ENCODE measurements at regions not wholly inside any gene's neighbourhood (a gene's known extent, or its start where the extent isn't known, plus 50 kb on each side); places are given as distances from the start of the nearest gene placed in this dataset.
"Not testable (repeated sequence)": the region's sequence is repeated elsewhere in the genome, so short reads cannot be mapped to it uniquely, and the experiment has no call there.

DNA sequence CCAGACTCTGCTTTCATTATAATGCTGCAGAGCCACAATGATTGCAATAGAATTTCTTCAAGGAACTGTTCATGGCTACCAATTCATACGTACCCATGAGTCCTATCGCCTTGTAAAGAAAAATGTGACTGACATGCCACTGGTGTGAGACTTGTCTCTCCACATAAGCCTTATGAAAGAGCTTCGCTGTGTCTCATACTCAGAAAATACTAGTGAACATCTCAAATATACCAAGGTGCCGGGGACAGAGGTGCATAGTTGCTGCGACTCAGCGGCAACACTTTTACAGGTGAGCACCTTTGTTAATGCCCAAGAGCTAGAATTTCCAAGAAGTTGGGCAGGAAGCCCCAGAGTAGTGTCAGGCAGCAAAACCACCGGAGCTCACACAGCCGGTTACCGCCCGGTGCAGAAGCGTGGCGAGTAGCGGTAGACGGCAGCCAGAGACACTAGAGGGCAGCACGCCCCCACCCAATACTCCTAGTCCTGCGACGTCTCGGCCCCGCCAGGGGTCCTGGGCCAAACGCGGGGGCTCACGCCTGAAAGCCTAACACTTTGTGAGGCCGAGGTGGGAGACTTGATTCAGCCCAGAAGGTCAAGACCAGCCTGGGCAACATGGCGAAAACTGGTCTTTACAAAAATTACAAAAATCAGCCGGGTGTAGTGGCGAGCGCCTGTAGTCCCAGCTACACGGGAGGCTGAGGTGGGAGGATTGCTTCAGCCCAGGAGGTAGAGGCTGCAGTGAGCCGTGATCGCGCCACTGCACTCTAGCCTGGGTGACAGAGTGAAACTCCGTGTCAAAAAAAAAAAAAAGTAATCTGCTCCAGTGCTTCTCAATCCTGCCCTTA is 50.5 kb upstream of the CCL21 start:
- TF ChIP-seq, protein P1, sequence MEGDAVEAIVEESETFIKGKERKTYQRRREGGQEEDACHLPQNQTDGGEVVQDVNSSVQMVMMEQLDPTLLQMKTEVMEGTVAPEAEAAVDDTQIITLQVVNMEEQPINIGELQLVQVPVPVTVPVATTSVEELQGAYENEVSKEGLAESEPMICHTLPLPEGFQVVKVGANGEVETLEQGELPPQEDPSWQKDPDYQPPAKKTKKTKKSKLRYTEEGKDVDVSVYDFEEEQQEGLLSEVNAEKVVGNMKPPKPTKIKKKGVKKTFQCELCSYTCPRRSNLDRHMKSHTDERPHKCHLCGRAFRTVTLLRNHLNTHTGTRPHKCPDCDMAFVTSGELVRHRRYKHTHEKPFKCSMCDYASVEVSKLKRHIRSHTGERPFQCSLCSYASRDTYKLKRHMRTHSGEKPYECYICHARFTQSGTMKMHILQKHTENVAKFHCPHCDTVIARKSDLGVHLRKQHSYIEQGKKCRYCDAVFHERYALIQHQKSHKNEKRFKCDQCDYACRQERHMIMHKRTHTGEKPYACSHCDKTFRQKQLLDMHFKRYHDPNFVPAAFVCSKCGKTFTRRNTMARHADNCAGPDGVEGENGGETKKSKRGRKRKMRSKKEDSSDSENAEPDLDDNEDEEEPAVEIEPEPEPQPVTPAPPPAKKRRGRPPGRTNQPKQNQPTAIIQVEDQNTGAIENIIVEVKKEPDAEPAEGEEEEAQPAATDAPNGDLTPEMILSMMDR (IDR thresholded peaks at IDR 0.05): peak; percentile 94
- TF ChIP-seq ZFX (IDR thresholded peaks at IDR 0.05; ENCODE audit: borderline replicate concordance): not testable (repeated sequence)
